HUDEP-2 (cell line): ENCODE measurements at regions not wholly inside any gene's neighbourhood (a gene's known extent, or its start where the extent isn't known, plus 50 kb on each side); places are given as distances from the start of the nearest gene placed in this dataset.
"Not testable (repeated sequence)": the region's sequence is repeated elsewhere in the genome, so short reads cannot be mapped to it uniquely, and the experiment has no call there.

Source experiments
- DNase-seq, 76 experiments: peaks; one replicate each; lab custom pipeline; 2025; ENCODE audit not compliant: unreplicated experiment in 76 of 76; lab: John Stamatoyannopoulos, UW

GRCh38 chr10:91080776-91081175, 139.7 kb upstream of the PCGF5 start:
- no peak for DNase-seq

- no peak for DNase-seq
These were observed 138.0 kb upstream of the PCGF5 start for GRCh38 chr10:91082447-91082846.

DNA sequence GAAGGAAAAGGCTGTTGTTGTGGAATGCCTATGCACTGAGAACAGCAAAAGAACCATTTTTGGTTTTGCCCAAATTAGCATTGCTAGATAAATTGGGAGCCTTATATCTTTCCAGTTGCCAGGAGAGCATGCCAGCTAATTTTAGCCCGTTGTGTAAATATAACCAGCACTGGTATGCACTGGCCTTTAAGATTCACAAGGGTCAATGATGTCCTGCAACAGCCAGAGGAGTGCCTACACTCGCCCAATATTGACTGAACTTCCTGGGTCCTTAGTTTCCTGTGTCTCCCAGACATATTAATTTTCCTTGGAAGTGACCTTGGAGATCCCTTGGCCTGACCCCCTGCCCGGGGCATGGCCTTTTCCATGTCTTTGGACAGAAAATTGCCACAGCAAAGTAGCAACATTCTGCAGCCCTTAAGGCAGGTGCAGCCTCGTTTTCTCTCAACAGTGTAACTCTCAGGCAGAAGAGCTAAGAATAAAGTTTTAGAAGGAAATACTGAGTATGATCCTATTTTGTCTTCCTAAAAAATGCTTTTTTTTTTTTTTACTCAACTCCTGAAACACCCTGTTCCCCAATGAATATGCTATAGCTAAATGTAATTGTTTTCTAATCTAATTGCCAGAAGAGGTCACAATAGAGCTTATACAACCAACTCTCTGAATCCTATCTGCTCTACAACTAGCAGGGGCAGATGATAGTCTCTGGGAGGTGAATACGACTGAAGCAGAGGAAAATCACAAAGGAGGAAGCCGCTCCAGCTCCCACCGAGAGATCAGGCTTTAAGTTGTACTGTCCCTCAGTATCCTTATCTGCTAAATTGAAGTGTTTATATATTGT, 131.9 kb upstream of the PCGF5 start:
- DNase-seq: peak in 19 of 76 experiments; percentile 3 to 42 (median 19)

DNA sequence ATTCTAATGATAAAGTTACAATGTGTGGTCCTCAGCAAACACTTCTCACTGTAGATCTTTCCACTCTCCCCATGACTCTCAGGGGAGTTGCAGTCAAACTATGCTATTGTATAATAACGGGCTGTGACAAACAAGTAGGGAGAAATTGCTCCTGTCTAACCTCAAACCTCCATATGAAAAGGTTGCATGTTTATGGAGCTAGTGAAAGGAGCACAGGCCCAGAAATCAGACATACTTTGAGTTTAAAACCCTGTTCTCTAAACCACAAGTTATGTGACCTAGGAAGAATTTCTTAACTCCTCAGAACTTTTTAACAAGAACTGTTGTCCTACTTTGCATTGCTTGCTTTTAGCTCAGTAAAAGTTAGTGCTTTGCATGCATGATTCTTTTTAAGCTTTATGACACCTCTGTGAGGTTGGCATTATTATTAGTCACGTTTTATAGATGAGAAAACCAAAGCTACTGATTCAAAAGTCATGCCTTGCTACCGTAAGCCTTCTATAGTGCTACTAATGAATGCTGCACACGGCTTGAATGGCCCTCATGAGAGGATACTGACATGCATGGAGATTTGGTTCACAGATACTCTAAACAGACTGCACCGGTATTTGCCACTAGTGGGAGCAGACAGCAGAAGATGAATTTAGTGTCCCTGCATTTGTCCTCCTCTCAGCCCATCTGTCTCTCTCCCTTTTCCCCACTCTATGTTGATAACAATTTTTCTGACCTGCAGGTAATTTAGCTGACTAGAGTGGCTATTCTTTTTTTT, 129.5 kb upstream of the PCGF5 start:
- DNase-seq: peak in 5 of 76 experiments; percentile 3 to 16 (median 7)

GRCh38 chr10:91091780-91092179, 128.7 kb upstream of the PCGF5 start:
- DNase-seq: no peak

DNA sequence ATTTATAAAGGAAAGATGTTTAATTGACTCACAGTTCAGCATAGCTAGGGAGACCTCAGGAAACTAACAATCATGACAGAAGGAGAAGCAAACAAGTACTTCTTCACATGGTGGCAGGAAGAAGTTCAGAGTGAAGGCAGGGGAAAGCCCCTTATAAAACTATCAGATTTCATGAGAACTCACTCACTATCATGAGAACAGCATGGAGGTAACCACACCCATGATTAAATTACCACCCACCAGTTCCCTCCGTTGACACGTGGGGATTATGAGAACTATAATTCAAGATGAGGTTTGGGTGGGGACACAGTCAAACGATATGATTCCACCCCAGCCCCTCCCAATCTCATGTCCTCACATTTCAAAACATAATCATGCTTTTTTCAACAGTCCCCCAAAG, 124.2 kb upstream of the PCGF5 start:
- peak in 9 of 76 experiments; percentile 3 to 24 (median 10) for DNase-seq

- DNase-seq: no peak
These were observed 123.2 kb upstream of the PCGF5 start for GRCh38 chr10:91097313-91097712.

DNA sequence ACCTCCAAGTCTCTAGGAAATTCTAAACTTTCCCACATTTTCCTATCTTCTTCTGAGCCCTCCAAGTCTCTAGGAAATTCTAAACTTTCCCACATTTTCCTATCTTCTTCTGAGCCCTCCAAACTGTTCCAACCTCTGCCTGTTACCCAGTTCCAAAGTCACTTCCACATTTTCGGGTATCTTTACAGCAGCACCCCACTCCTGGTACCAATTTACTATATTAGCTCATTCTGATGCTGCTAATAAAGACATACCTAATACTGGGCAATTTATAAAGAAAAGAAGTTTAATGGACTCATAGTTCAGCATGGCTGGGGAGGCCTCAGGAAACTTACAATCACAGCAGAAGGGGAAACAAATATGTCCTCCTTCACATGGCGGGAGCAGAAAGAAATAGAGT, 122.4 kb upstream of the PCGF5 start:
- not testable (repeated sequence) for DNase-seq

- peak in 72 of 76 experiments; percentile 10 to 86 (median 64) for DNase-seq
These were observed 116.9 kb upstream of the PCGF5 start for GRCh38 chr10:91103384-91104192.

DNA sequence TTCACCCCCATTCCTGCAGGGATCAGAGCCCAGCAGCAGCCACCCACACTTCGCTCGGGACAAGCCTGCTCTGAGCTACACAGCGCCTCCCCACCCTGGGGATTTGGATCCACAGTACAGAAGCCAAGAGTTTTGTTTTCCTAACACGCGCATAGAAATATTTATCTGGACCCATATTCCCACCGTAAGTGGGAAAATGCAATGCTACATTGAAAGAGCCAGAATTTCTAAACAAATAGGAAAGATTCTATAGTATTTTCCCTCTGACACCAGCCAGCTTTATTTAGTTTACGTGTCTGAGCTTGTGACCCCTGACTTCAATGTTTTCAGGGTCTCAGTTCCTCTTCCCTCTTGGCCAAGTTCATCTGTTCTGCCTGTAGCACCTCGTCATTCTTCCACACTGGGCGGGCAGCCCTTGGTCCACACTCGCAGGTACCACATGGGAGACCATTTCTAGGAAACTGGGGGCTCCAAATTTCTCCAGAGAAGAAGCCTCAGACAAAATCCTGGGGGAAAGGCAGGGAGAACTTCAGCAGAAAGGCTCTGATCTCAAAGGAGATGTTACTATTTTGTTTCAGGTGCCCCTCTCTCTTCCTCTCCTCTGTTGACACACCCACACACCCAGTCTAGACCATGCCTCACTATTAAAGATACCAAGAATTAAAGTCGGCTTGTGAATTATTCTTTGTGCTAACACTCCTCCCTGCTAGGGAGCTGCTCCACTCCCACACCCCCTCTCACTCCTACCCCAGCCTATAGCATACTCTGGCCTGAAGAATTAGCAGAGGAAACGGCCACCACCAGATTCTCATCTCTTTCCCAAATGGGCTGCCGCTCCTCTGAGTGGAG, 116.0 kb upstream of the PCGF5 start:
- DNase-seq: peak in 13 of 76 experiments; percentile 14 to 57 (median 29)

DNA sequence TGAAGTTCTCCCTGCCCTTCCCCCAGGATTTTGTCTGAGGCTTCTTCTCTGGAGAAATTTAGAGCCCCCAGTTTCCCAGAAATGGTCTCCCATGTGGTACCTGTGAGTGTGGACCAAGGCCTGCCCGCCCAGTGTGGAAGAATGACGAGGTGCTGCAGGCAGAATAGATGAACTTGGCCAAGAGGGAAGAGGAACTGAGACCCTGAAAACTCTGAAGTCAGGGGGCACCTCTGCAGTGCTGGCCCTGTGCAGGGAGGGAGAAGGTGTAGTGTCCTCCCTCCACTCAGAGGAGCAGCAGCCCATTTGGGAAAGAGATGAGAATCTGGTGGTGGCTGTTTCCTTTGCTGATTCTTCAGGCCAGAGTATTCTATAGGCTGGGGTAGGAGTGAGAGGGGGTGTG, 115.2 kb upstream of the PCGF5 start:
- no peak for DNase-seq

GRCh38 chr10:91108820-91109219, 111.6 kb upstream of the PCGF5 start:
- DNase-seq: no peak

DNA sequence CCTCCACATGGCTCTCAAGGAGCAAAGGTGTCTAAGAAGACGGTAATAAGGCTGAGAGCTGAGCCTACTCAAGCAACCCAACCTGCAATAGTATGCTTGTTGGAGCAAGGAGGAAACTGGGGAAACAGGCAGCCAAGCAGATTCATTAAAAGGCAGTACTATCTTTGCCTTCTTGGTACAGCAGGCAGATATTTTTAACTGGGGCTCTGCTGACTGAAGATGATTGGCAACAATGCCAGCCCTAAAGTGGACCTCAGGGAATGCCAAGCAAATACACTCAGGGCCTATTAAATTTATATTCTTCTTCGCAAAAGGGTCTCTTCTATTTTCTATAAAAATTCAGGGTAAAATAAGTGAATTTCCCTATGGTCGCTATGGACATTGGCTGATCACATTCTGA, 109.4 kb upstream of the PCGF5 start:
- no peak for DNase-seq

- no peak for DNase-seq
These were observed 104.7 kb upstream of the PCGF5 start for GRCh38 chr10:91115618-91116390.

GRCh38 chr10:91117505-91117904, 103.0 kb upstream of the PCGF5 start:
- DNase-seq: no peak

DNA sequence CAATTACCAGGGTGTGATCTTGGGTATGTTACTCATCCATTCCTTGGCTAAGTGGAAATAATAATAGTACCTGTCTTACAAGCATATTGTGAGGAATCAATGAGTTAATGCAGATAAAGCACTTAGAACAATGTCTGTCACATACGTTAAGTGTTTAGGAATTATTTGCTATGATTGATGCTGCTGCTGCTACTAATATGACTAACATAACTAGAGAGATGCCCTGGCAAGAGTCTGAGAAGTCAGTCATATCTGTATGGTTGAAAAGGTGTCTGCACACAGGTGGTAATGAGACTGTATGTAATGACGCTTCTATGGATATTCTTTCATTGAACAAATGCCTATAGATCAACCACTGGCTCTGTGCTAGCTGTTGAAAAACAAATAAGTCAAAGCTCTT, 100.1 kb upstream of the PCGF5 start:
- no peak for DNase-seq

GRCh38 chr10:91123261-91123660, 97.2 kb upstream of the PCGF5 start:
- DNase-seq: no peak

- DNase-seq: no peak
These were observed 96.4 kb upstream of the PCGF5 start for GRCh38 chr10:91124016-91124415.

- DNase-seq: no peak
These were observed 94.0 kb upstream of the PCGF5 start for GRCh38 chr10:91126471-91126870.
